Keratinocyte (primary cell): ENCODE measurements at regions not wholly inside any gene's neighbourhood (a gene's known extent, or its start where the extent isn't known, plus 50 kb on each side); places are given as distances from the start of the nearest gene placed in this dataset.
"Not testable (repeated sequence)": the region's sequence is repeated elsewhere in the genome, so short reads cannot be mapped to it uniquely, and the experiment has no call there.

ENCODE experiments used
- DNase-seq: peaks from one replicate; pipeline ENCODE4 v3.0.0-alpha.2; 2011; ENCODE audit warnings: low read depth, missing footprints, low spot score
- FAIRE-seq: peaks from 2 replicates; lab custom pipeline; 2011; peaks lifted over from hg19 to GRCh38; lab: Jason Lieb, UNC
- H2AFZ ChIP-seq: 2 replicates; pipeline ENCODE4 v1.6.0; 2012; ENCODE audit warnings: low read length, control low read depth, inconsistent platforms; ENCODE audit not compliant: control insufficient read depth
- H3K27ac ChIP-seq: 2 replicates; pipeline ENCODE4 v1.5.1; 2011; ENCODE audit warnings: low read length; ENCODE audit not compliant: control insufficient read depth, insufficient read depth
- H3K27me3 ChIP-seq: 3 replicates; pipeline ENCODE4 v1.6.0; 2011; ENCODE audit warnings: low read length; ENCODE audit not compliant: control insufficient read depth, insufficient read depth; ENCODE audit errors: extremely low read depth
- H3K36me3 ChIP-seq, 2 experiments: 2 replicates in 1 of 2; 3 replicates in 1 of 2; pipeline ENCODE4 v1.5.1; 2011; ENCODE audit warnings: low read length in 2 of 2, mild to moderate bottlenecking in 1 of 2; ENCODE audit not compliant: control insufficient read depth in 2 of 2, insufficient read depth in 2 of 2; ENCODE audit errors: extremely low read depth in 1 of 2
- H3K4me1 ChIP-seq: 3 replicates; pipeline ENCODE4 v1.5.1; 2011; ENCODE audit warnings: low read length; ENCODE audit not compliant: control insufficient read depth, insufficient read depth; ENCODE audit errors: extremely low read depth
- H3K4me2 ChIP-seq: 3 replicates; pipeline ENCODE4 v1.6.0; 2011; ENCODE audit warnings: low read depth, low read length; ENCODE audit not compliant: control insufficient read depth, insufficient read depth; ENCODE audit errors: extremely low read depth
- H3K4me3 ChIP-seq, 3 experiments: fragments of 200-600 bp in 1 of 3; sonication (generic) in 1 of 3; 2 replicates in 2 of 3; 3 replicates in 1 of 3; pipeline ENCODE4 v1.5.1; 2011 to 2016; ENCODE audit warnings: low read length in 3 of 3, mild to moderate bottlenecking in 3 of 3, control low read depth in 2 of 3, inconsistent platforms in 1 of 3, low read depth in 1 of 3, mixed read lengths in 1 of 3, mixed run types in 1 of 3, moderate library complexity in 1 of 3; ENCODE audit not compliant: control insufficient read depth in 2 of 3, insufficient read depth in 2 of 3; ENCODE audit errors: extremely low read depth in 1 of 3
- H3K79me2 ChIP-seq: 2 replicates; pipeline ENCODE4 v1.6.0; 2012; ENCODE audit warnings: low read length; ENCODE audit not compliant: control insufficient read depth, insufficient read depth
- H3K9ac ChIP-seq: 3 replicates; pipeline ENCODE4 v1.6.0; 2011; ENCODE audit warnings: low read length; ENCODE audit not compliant: control insufficient read depth, insufficient read depth; ENCODE audit errors: extremely low read depth
- H3K9me1 ChIP-seq: 3 replicates; pipeline ENCODE4 v1.6.0; 2011; ENCODE audit warnings: low read length; ENCODE audit not compliant: control insufficient read depth, insufficient read depth; ENCODE audit errors: extremely low read depth
- H3K9me3 ChIP-seq: 2 replicates; pipeline ENCODE4 v1.5.1; 2012; ENCODE audit warnings: low read depth, low read length; ENCODE audit not compliant: control insufficient read depth
- H4K20me1 ChIP-seq: 3 replicates; pipeline ENCODE4 v1.6.0; 2011; ENCODE audit warnings: low read length; ENCODE audit not compliant: control insufficient read depth, insufficient read depth; ENCODE audit errors: extremely low read depth
- EZH2 ChIP-seq: IDR thresholded peaks from one replicate; pipeline ENCODE4 v1.6.1; 2012; ENCODE audit warnings: inconsistent platforms, mild to moderate bottlenecking, low read length, moderate library complexity
- dilution Hi-C: fragments of 300-500 bp; cut with MboI; formaldehyde crosslinking; loops from one replicate; pipeline ENCODE4 v1.7.0; 2020; ENCODE audit warnings: low sequenced_read_pairs; ENCODE audit not compliant: extremely low pct_ligation_motif_present
- TF ChIP-seq, protein P1 (sequence below), 3 experiments: IDR thresholded peaks in 1 of 3; conservative IDR thresholded peaks in 1 of 3; optimal IDR thresholded peaks in 1 of 3; 2 replicates in 2 of 3; 3 replicates in 1 of 3; pipeline versions ENCODE3 to v1.5.1; 2011; ENCODE audit warnings: low read length in 3 of 3, mild to moderate bottlenecking in 3 of 3, moderate library complexity in 2 of 3, control low read depth in 1 of 3, inconsistent platforms in 1 of 3; ENCODE audit not compliant: insufficient read depth in 2 of 3; ENCODE audit errors: extremely low read depth in 1 of 3

DNA sequence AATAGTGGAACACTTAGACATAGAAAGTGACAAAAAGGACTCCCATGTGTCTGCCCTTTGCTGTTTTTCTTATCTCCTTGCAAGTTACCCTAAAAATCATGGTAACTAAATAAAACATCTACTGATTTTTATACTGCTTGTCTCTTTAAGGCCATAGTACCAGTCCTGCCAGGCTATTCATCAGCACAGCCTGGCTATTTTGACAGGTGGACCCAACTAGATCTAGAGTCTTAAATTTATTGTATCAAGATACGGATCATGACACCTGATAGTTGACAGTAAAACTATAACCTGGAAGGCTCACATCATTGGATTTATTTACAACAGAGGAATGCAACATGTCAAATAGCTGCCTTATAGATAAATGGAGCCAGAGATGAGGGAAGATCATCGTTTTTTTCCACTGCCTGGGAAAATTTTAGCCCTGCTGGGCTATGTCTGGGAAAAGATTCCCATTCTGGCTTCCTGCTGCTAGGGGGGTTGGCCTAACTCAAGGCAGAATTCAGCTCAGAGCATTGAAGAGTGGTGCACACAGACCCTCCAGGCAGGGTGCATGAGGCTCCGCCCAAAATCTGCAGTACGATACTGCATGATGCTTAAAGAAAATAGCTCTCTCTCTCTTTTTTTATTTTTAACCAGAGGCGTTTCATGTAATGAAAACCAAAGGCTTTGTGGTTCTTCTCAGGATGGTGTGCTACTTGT lies 292.0 kb upstream of the FZD8 start:
- DNase-seq = no peak
- no peaks in the 10 kb centered on the region for H3K27me3 ChIP-seq
- no peak overlapping the region for H3K4me2 ChIP-seq

DNA sequence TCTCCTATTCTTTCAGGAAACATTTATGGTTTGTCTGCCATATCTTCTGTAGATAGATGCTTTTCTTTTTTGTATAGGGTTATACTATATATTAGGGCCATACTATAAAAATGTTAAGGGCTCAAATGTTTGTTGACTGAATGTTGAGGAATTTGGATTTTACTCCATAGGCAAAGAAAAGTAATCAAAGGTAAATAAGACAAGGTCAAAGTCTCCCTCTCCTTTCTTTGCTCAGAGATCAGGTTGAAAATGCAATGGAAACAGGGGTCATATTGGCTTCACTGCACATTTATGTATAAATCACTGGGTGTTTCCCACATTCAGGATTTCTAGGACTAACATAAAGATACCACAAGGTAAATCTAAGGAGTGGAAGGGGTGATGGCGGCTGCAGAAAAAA lies 291.4 kb upstream of the FZD8 start:
- no peaks in the 10 kb centered on the region for H3K9me1 ChIP-seq
- H3K79me2 ChIP-seq = no peaks in the 10 kb centered on the region
- H3K4me2 ChIP-seq = no peak overlapping the region
- H3K27ac ChIP-seq = no peak overlapping the region
- H4K20me1 ChIP-seq = no peaks in the 10 kb centered on the region
- H3K9me3 ChIP-seq = no peaks in the 10 kb centered on the region
- H3K4me3 ChIP-seq = no peak overlapping the region
- no peak for FAIRE-seq
- no peak overlapping the region for H2AFZ ChIP-seq
- dilution Hi-C loops = no loop called here
- H3K36me3 ChIP-seq = no peaks in the 10 kb centered on the region
- H3K27me3 ChIP-seq = no peaks in the 10 kb centered on the region
- no peak overlapping the region for H3K9ac ChIP-seq
- no peak for DNase-seq
- H3K4me1 ChIP-seq = no peaks in the 10 kb centered on the region
- TF ChIP-seq, protein P1, sequence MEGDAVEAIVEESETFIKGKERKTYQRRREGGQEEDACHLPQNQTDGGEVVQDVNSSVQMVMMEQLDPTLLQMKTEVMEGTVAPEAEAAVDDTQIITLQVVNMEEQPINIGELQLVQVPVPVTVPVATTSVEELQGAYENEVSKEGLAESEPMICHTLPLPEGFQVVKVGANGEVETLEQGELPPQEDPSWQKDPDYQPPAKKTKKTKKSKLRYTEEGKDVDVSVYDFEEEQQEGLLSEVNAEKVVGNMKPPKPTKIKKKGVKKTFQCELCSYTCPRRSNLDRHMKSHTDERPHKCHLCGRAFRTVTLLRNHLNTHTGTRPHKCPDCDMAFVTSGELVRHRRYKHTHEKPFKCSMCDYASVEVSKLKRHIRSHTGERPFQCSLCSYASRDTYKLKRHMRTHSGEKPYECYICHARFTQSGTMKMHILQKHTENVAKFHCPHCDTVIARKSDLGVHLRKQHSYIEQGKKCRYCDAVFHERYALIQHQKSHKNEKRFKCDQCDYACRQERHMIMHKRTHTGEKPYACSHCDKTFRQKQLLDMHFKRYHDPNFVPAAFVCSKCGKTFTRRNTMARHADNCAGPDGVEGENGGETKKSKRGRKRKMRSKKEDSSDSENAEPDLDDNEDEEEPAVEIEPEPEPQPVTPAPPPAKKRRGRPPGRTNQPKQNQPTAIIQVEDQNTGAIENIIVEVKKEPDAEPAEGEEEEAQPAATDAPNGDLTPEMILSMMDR (optimal IDR thresholded peaks at IDR 0.05 in 1 of 3, IDR thresholded peaks at IDR 0.05 in 1 of 3, conservative IDR thresholded peaks at IDR 0.05 in 1 of 3; ENCODE audit: extremely low read depth in 1 of 3, insufficient read depth in 2 of 3, low read length in 3 of 3) = no peak
- TF ChIP-seq EZH2 = no peak

More for the DNA sequence above, 292.0 kb upstream of the FZD8 start:
- Histone ChIP-seq H3K79me2 (no peaks in the 10 kb centered on the region), H3K4me3 (no peak overlapping the region), H3K9ac (no peak overlapping the region), H3K36me3 (no peaks in the 10 kb centered on the region), H3K27ac (no peak overlapping the region), H2AFZ (no peak overlapping the region), H3K4me1 (no peaks in the 10 kb centered on the region), H3K9me1 (no peaks in the 10 kb centered on the region), H4K20me1 (no peaks in the 10 kb centered on the region), H3K9me3 (no peaks in the 10 kb centered on the region)
- no peak for FAIRE-seq
- dilution Hi-C loops = no loop called here
- TF ChIP-seq, protein P1 (optimal IDR thresholded peaks at IDR 0.05 in 1 of 3, IDR thresholded peaks at IDR 0.05 in 1 of 3, conservative IDR thresholded peaks at IDR 0.05 in 1 of 3; ENCODE audit: extremely low read depth in 1 of 3, insufficient read depth in 2 of 3, low read length in 3 of 3) = no peak
- TF ChIP-seq EZH2 = no peak

DNA sequence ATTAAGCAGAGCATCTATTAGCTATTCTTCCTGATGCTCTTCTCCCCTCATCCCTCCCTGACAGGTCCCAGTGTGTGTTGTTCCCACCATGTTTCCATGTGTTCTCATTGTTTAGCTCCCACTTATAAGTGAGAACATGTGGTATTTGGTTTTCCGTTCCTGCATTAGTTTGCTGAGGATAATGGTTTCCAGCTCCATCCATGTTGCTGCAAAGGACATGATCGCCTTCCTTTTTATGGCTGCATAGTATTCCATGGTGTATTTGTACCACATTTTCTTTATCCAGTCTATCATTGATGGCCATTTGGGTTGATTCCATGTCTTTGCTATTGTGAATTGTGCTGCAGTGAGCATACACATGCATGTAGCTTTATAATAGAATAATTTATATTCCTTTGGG lies 287.9 kb upstream of the FZD8 start:
- H3K36me3 ChIP-seq, H3K9me3 ChIP-seq, H3K27me3 ChIP-seq, H3K9me1 ChIP-seq, H3K9ac ChIP-seq, dilution Hi-C loops, H2AFZ ChIP-seq, DNase-seq, H3K79me2 ChIP-seq, H3K4me2 ChIP-seq, FAIRE-seq, H3K27ac ChIP-seq, H4K20me1 ChIP-seq, H3K4me3 ChIP-seq, H3K4me1 ChIP-seq: not testable (repeated sequence)
